Gastrocnemius medialis (tissue), 4 donors: ENCODE measurements at regions not wholly inside any gene's neighbourhood (a gene's known extent, or its start where the extent isn't known, plus 50 kb on each side); places are given as distances from the start of the nearest gene placed in this dataset.

Experiments used
- ATAC-seq, 2 donors: fragments of 150-250 bp; one replicate each; pipeline ENCODE4 v1.9.1; 2016
- DNase-seq, 2 donors: peaks; one replicate each; pipeline ENCODE4 v3.0.0-alpha.2; 2019
- H3K27ac ChIP-seq, 4 donors: fragments of 200-600 bp; sonication (generic); 1 replicate in 1 of 4; 2 replicates in 3 of 4; pipeline ENCODE4 v1.5.1; 2016 to 2018; ENCODE audit warnings: mild to moderate bottlenecking in 2 of 4, moderate library complexity in 1 of 4
- H3K27me3 ChIP-seq, 3 donors: fragments of 200-600 bp; sonication (generic) in 2 of 3; 1 replicate in 1 of 3; 2 replicates in 2 of 3; pipeline versions ENCODE4 v1.5.1 to v1.6.0; 2016 to 2019; ENCODE audit warnings: mild to moderate bottlenecking in 1 of 3, moderate library complexity in 1 of 3
- H3K36me3 ChIP-seq, 2 donors: fragments of 200-600 bp; sonication (generic) in 1 of 2; one replicate each; pipeline ENCODE4 v1.5.1; 2017 to 2018
- H3K4me1 ChIP-seq, 2 donors: fragments of 200-600 bp; sonication (generic) in 1 of 2; one replicate each; pipeline ENCODE4 v1.5.1; 2016 to 2017; ENCODE audit warnings: mild to moderate bottlenecking in 2 of 2
- H3K4me3 ChIP-seq, 4 donors: fragments of 200-600 bp; sonication (generic) in 3 of 4; 1 replicate in 1 of 4; 2 replicates in 3 of 4; pipeline ENCODE4 v1.5.1; 2016 to 2019; ENCODE audit warnings: mild to moderate bottlenecking in 2 of 4
- H3K9me3 ChIP-seq, 3 donors: fragments of 200-600 bp; sonication (generic) in 2 of 3; 1 replicate in 1 of 3; 2 replicates in 2 of 3; pipeline ENCODE4 v1.5.1; 2016 to 2019
- POLR2A ChIP-seq, 2 donors: fragments of 450-650 bp; IDR thresholded peaks; one replicate each; pipeline ENCODE4 v1.6.1; 2017; ENCODE audit warnings: antibody characterized with exemption in 2 of 2, mild to moderate bottlenecking in 2 of 2, moderate library complexity in 2 of 2
- in situ Hi-C, 4 donors: fragments of 200-750 bp; cut with MboI; loops; one replicate each; pipeline versions ENCODE4 v1.15.0 to v1.8.0; 2017; ENCODE audit warnings: low sequenced_read_pairs in 4 of 4
- intact Hi-C: fragments of 100-400 bp; cut with DNase I; formaldehyde crosslinking; loops from one replicate; pipeline ENCODE4 v1.15.1; 2023; ENCODE audit warnings: low total_unique reads
- TF ChIP-seq, protein P1 (sequence below), 5 experiments: fragments of 450-650 bp in 3 of 5; fragments of 200-600 bp in 2 of 5; sonication (generic) in 2 of 5; IDR thresholded peaks in 4 of 5; conservative IDR thresholded peaks in 1 of 5; 1 replicate in 4 of 5; 2 replicates in 1 of 5; pipeline ENCODE4 v1.5.1; 2016 to 2019; ENCODE audit warnings: antibody characterized with exemption in 5 of 5, mild to moderate bottlenecking in 3 of 5, moderate library complexity in 3 of 5

DNA sequence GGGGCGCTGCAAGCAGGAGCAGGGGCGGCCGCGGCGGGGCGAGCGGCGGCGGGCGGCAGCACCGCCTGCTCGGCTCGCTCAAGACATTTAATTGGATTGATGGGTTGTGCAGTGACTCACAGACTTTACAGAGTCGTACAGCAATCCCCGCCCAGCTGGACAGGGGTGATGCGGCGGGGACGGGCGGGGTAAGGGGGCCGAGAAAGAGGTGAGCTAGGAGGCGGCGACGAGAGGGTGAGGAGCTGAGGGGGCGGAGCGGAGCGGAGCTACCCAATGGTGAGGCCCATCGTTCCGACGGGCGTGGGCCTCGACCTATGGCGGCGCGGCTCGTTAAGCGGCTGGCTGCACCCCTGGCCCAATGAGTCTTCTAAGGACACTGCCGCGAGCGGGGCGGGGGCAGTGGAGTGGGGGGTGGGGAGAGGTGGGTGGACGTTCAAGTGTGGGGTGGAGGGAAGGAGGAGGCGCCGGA lies 97.1 kb upstream of the SERTAD2 start:
- peak in 1 of 2 donors; percentile 100 for DNase-seq
- no peaks in the 10 kb centered on the region for H3K9me3 ChIP-seq
- no peaks in the 10 kb centered on the region for H3K27me3 ChIP-seq
- H3K4me1 ChIP-seq = peaks cover 12 to 18% of the 10 kb centered on the region in 2 donors
- peak overlapping the region; percentile 73 to 82 (median 77) for H3K4me3 ChIP-seq
- peak overlapping the region; percentile 93 to 96 (median 95) for H3K27ac ChIP-seq
- peak; percentile 96 to 97 for TF ChIP-seq POLR2A (IDR thresholded peaks at IDR 0.05)
- TF ChIP-seq, protein P1, sequence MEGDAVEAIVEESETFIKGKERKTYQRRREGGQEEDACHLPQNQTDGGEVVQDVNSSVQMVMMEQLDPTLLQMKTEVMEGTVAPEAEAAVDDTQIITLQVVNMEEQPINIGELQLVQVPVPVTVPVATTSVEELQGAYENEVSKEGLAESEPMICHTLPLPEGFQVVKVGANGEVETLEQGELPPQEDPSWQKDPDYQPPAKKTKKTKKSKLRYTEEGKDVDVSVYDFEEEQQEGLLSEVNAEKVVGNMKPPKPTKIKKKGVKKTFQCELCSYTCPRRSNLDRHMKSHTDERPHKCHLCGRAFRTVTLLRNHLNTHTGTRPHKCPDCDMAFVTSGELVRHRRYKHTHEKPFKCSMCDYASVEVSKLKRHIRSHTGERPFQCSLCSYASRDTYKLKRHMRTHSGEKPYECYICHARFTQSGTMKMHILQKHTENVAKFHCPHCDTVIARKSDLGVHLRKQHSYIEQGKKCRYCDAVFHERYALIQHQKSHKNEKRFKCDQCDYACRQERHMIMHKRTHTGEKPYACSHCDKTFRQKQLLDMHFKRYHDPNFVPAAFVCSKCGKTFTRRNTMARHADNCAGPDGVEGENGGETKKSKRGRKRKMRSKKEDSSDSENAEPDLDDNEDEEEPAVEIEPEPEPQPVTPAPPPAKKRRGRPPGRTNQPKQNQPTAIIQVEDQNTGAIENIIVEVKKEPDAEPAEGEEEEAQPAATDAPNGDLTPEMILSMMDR (IDR thresholded peaks at IDR 0.05 in 4 of 5, conservative IDR thresholded peaks at IDR 0.05 in 1 of 5) = peak in 1 of 5 experiments; percentile 6
- intact Hi-C loops = loop anchor here (1.0 to 5.0 kb wide), 8 partner anchors 16 to 1159 kb away; partner anchors contain the start of genes AFTPH, CEP68 and SLC1A4
- in situ Hi-C loops = loop anchor here in 3 of 4 donors (5.0 to 10.0 kb wide), 4 partner anchors 94 to 111 kb away; partner anchors contain the start of gene SERTAD2 (in 1 of the 3)
- ATAC-seq = peak; percentile 81 to 88
- no peaks in the 10 kb centered on the region for H3K36me3 ChIP-seq

- peak in 1 of 2 donors; percentile 99 for DNase-seq
- intact Hi-C loops = loop anchor here (1.0 to 5.0 kb wide), 8 partner anchors 16 to 1159 kb away; partner anchors contain the start of genes AFTPH, CEP68 and SLC1A4
Observed at GRCh38 chr2:64751286-64752260, 97.9 kb upstream of the SERTAD2 start.

GRCh38 chr2:64753399-64753798 lies 99.7 kb upstream of the SERTAD2 start:
- no peak for TF ChIP-seq POLR2A (IDR thresholded peaks at IDR 0.05)
- TF ChIP-seq, protein P1 (IDR thresholded peaks at IDR 0.05 in 4 of 5, conservative IDR thresholded peaks at IDR 0.05 in 1 of 5) = no peak
- ATAC-seq (no peak), DNase-seq (no peak)
- Histone ChIP-seq H3K9me3 (no peaks in the 10 kb centered on the region), H3K4me1 (peaks cover 12 to 18% of the 10 kb centered on the region in 2 donors), H3K27ac (peak overlapping the region; percentile 8 to 96 (median 94)), H3K4me3 (no peak overlapping the region), H3K27me3 (no peaks in the 10 kb centered on the region), H3K36me3 (no peaks in the 10 kb centered on the region)
- intact Hi-C loops (loop anchor here (5.0 kb wide), 5 partner anchors 146 to 1161 kb away; partner anchors contain the start of genes AFTPH, CEP68 and SLC1A4), in situ Hi-C loops (loop anchor here in 3 of 4 donors (5.0 to 10.0 kb wide), 4 partner anchors 96 to 109 kb away; partner anchors contain the start of gene SERTAD2 (in 1 of the 3))

More at GRCh38 chr2:64751286-64752260, 97.9 kb upstream of the SERTAD2 start:
- in situ Hi-C loops = loop anchor here in 3 of 4 donors (5.0 to 10.0 kb wide), 4 partner anchors 94 to 111 kb away; partner anchors contain the start of gene SERTAD2 (in 1 of the 3)
- Histone ChIP-seq H3K4me1 (peaks cover 12 to 18% of the 10 kb centered on the region in 2 donors), H3K9me3 (no peaks in the 10 kb centered on the region), H3K36me3 (no peaks in the 10 kb centered on the region), H3K27me3 (no peaks in the 10 kb centered on the region), H3K27ac (peak overlapping the region; percentile 93 to 96 (median 95)), H3K4me3 (peak overlapping the region; percentile 67 to 80 (median 74))
- peak; percentile 80 to 81 for ATAC-seq
- TF ChIP-seq, protein P1 (IDR thresholded peaks at IDR 0.05 in 4 of 5, conservative IDR thresholded peaks at IDR 0.05 in 1 of 5) = peak; percentile 69 to 87 (median 74)
- TF ChIP-seq POLR2A (IDR thresholded peaks at IDR 0.05) = peak; percentile 71 to 74

- no peak overlapping the region for H3K27ac ChIP-seq
- no peak for ATAC-seq
- intact Hi-C loops = loop anchor here (5.0 kb wide), 5 partner anchors 147 to 1162 kb away; partner anchors contain the start of genes AFTPH, CEP68 and SLC1A4
- H3K36me3 ChIP-seq = no peaks in the 10 kb centered on the region
- in situ Hi-C loops = loop anchor here in 3 of 4 donors (5.0 to 10.0 kb wide), 4 partner anchors 97 to 108 kb away; partner anchors contain the start of gene SERTAD2 (in 1 of the 3)
- no peak for DNase-seq
- no peaks in the 10 kb centered on the region for H3K27me3 ChIP-seq
- H3K4me1 ChIP-seq = peaks cover 6 to 13% of the 10 kb centered on the region in 2 donors
- H3K9me3 ChIP-seq = no peaks in the 10 kb centered on the region
- TF ChIP-seq, protein P1 (IDR thresholded peaks at IDR 0.05 in 4 of 5, conservative IDR thresholded peaks at IDR 0.05 in 1 of 5) = no peak
- no peak for TF ChIP-seq POLR2A (IDR thresholded peaks at IDR 0.05)
- H3K4me3 ChIP-seq = no peak overlapping the region
Observed at GRCh38 chr2:64754570-64754969, 100.9 kb upstream of the SERTAD2 start.
